SK-N-SH (cell line): ENCODE measurements at regions not wholly inside any gene's neighbourhood (a gene's known extent, or its start where the extent isn't known, plus 50 kb on each side); places are given as distances from the start of the nearest gene placed in this dataset.

Source experiments
- CTCF ChIA-PET: fragments of 300-600, 350-600 bp; formaldehyde crosslinking; extraction: SDS; loops from one replicate; lab custom pipeline; 2021; lab: Yijun Ruan, JAX
- POLR2A ChIA-PET: fragments of 350-600 bp; sonication (Branson Sonifier 250); formaldehyde crosslinking; extraction: SDS; loops from one replicate; lab custom pipeline; 2020; ENCODE audit warnings: antibody characterized with exemption, inconsistent platforms; lab: Yijun Ruan, JAX
- DNase-seq: peaks from one replicate; pipeline ENCODE4 v3.0.0; 2012
- H2AFZ ChIP-seq: fragments of 200-600 bp; sonication (generic); 2 replicates; pipeline ENCODE4 v1.8.1; 2016; ENCODE audit warnings: antibody characterized with exemption, mild to moderate bottlenecking, low read depth
- H3F3A ChIP-seq: fragments of 200-600 bp; sonication (generic); replicated peaks from 2 replicates; pipeline ENCODE3; 2016; ENCODE audit warnings: antibody characterized with exemption, mild to moderate bottlenecking; ENCODE audit not compliant: insufficient read depth
- H3K27ac ChIP-seq, 2 experiments: fragments of 200-500 bp in 1 of 2; fragments of 200-600 bp in 1 of 2; sonication (Bioruptor generic) in 1 of 2; sonication (generic), shearing (Covaris generic) in 1 of 2; 2 replicates each; pipeline versions ENCODE4 v1.5.1 to v1.6.1; 2014 to 2016; ENCODE audit warnings: low read depth in 2 of 2, inconsistent platforms in 1 of 2, low read length in 1 of 2, mild to moderate bottlenecking in 1 of 2, mixed read lengths in 1 of 2
- H3K27me3 ChIP-seq: fragments of 200-600 bp; sonication (generic), shearing (Covaris generic); 2 replicates; pipeline ENCODE4 v1.6.1; 2016; ENCODE audit warnings: mixed run types; ENCODE audit not compliant: insufficient read depth
- H3K36me3 ChIP-seq, 2 experiments: fragments of 200-500 bp in 1 of 2; fragments of 200-600 bp in 1 of 2; sonication (Bioruptor generic) in 1 of 2; sonication (generic) in 1 of 2; replicated peaks in 1 of 2; 2 replicates each; pipeline versions ENCODE3 to v1.5.1; 2014 to 2016; ENCODE audit warnings: low read length in 1 of 2, mild to moderate bottlenecking in 1 of 2; ENCODE audit not compliant: insufficient read depth in 2 of 2, control insufficient read depth in 1 of 2
- H3K4me1 ChIP-seq, 2 experiments: fragments of 200-500 bp in 1 of 2; fragments of 200-600 bp in 1 of 2; sonication (Bioruptor generic) in 1 of 2; sonication (generic), shearing (Covaris generic) in 1 of 2; 2 replicates each; pipeline versions ENCODE4 v1.5.1 to v1.6.1; 2014 to 2016; ENCODE audit warnings: low read depth in 1 of 2, low read length in 1 of 2, mixed run types in 1 of 2; ENCODE audit not compliant: insufficient read depth in 2 of 2, control insufficient read depth in 1 of 2
- H3K4me2 ChIP-seq: fragments of 200-600 bp; sonication (generic), shearing (Covaris generic); 2 replicates; pipeline ENCODE4 v1.6.1; 2017; ENCODE audit warnings: mixed run types
- H3K4me3 ChIP-seq, 2 experiments: fragments of 200-500 bp in 1 of 2; fragments of 200-600 bp in 1 of 2; sonication (Bioruptor generic) in 1 of 2; sonication (generic), shearing (Covaris generic) in 1 of 2; 2 replicates each; pipeline versions ENCODE4 v1.5.1 to v1.8.1; 2014 to 2016; ENCODE audit warnings: low read depth in 2 of 2, inconsistent platforms in 1 of 2, low read length in 1 of 2, mild to moderate bottlenecking in 1 of 2, mixed read lengths in 1 of 2, moderate library complexity in 1 of 2
- H3K79me2 ChIP-seq: fragments of 200-600 bp; sonication (generic); 2 replicates; pipeline ENCODE4 v1.8.1; 2017; ENCODE audit warnings: mild to moderate bottlenecking; ENCODE audit not compliant: insufficient read depth
- H3K9ac ChIP-seq: fragments of 200-600 bp; sonication (generic); 2 replicates; pipeline ENCODE4 v1.6.1; 2017; ENCODE audit warnings: mixed run types
- H3K9me2 ChIP-seq: fragments of 200-600 bp; sonication (generic); 2 replicates; pipeline ENCODE4 v1.6.1; 2017; ENCODE audit warnings: mixed run types
- H3K9me3 ChIP-seq: fragments of 200-600 bp; sonication (generic); 2 replicates; pipeline ENCODE4 v1.6.1; 2017; ENCODE audit warnings: mixed run types, mild to moderate bottlenecking, moderate library complexity
- H4K20me1 ChIP-seq: fragments of 200-600 bp; sonication (generic); 2 replicates; pipeline ENCODE4 v1.6.1; 2017; ENCODE audit warnings: mild to moderate bottlenecking, mixed run types; ENCODE audit not compliant: insufficient read depth
- CHD2 ChIP-seq: fragments of 150-350 bp; IDR thresholded peaks from 2 replicates; pipeline ENCODE4 v1.6.1; 2018; ENCODE audit warnings: low read length; ENCODE audit not compliant: partially characterized antibody
- ELF1 ChIP-seq: IDR thresholded peaks from 2 replicates; pipeline ENCODE4 v1.4.0; 2012
- EZH2phosphoT487 ChIP-seq: fragments of 200-600 bp; sonication (generic); IDR thresholded peaks from 2 replicates; pipeline ENCODE4 v1.6.1; 2017; ENCODE audit warnings: low read depth, mixed run types, mild to moderate bottlenecking, antibody characterized with exemption, moderate library complexity, borderline replicate concordance
- FOSL2 ChIP-seq: IDR thresholded peaks from 2 replicates; pipeline ENCODE4 v1.4.0; 2012; ENCODE audit warnings: low read depth, mild to moderate bottlenecking, moderate library complexity, borderline replicate concordance
- FOXJ3 ChIP-seq: sonication (generic); formaldehyde crosslinking; IDR thresholded peaks from 2 replicates; pipeline ENCODE4 v1.5.1; 2020; ENCODE audit warnings: mild to moderate bottlenecking, missing genetic modification reagents
- FOXM1 ChIP-seq: IDR thresholded peaks from 2 replicates; pipeline ENCODE4 v1.4.0; 2012; ENCODE audit warnings: low read depth, mild to moderate bottlenecking
- GABPA ChIP-seq: IDR thresholded peaks from 2 replicates; pipeline ENCODE4 v1.4.0; 2012; ENCODE audit warnings: low read depth, mild to moderate bottlenecking
- JUND ChIP-seq: IDR thresholded peaks from 2 replicates; pipeline ENCODE4 v1.4.0; 2012
- MEF2A ChIP-seq: IDR thresholded peaks from 2 replicates; pipeline ENCODE4 v1.4.0; 2012; ENCODE audit warnings: low read depth, borderline replicate concordance
- NFIC ChIP-seq: IDR thresholded peaks from 2 replicates; pipeline ENCODE4 v1.4.0; 2012; ENCODE audit warnings: borderline replicate concordance
- NRF1 ChIP-seq: IDR thresholded peaks from 2 replicates; pipeline ENCODE4 v1.6.1; 2012; ENCODE audit warnings: low read depth, mild to moderate bottlenecking, low read length
- POLR2AphosphoS5 ChIP-seq: IDR thresholded peaks from 2 replicates; pipeline ENCODE4 v1.6.1; 2012; ENCODE audit warnings: low read depth, low read length
- SMC3 ChIP-seq: IDR thresholded peaks from 2 replicates; pipeline ENCODE4 v1.6.1; 2012; ENCODE audit warnings: low read depth, low read length, improper control_type of control experiment
- TAF1 ChIP-seq: IDR thresholded peaks from 2 replicates; pipeline ENCODE4 v1.6.1; 2012; ENCODE audit warnings: low read depth, mild to moderate bottlenecking, low read length, moderate library complexity, borderline replicate concordance
- TEAD4 ChIP-seq: IDR thresholded peaks from 2 replicates; pipeline ENCODE4 v1.4.0; 2012; ENCODE audit warnings: mild to moderate bottlenecking, borderline replicate concordance; ENCODE audit not compliant: insufficient read depth
- USF1 ChIP-seq: IDR thresholded peaks from 2 replicates; pipeline ENCODE4 v1.4.0; 2012; ENCODE audit warnings: low read depth, borderline replicate concordance
- YY1 ChIP-seq: IDR thresholded peaks from 2 replicates; pipeline ENCODE4 v1.4.0; 2012; ENCODE audit warnings: low read depth, mild to moderate bottlenecking
- ZBTB33 ChIP-seq: IDR thresholded peaks from 2 replicates; pipeline ENCODE4 v1.4.0; 2012; ENCODE audit warnings: low read depth, borderline replicate concordance
- TF ChIP-seq, protein P1 (sequence below): IDR thresholded peaks from 2 replicates; pipeline ENCODE4 v1.6.1; 2012; ENCODE audit warnings: mild to moderate bottlenecking, low read depth, low read length, moderate library complexity

- Histone ChIP-seq H3K27ac (no peak overlapping the region), H3K9me2 (no peaks in the 10 kb centered on the region), H3K36me3 (no peaks in the 10 kb centered on the region), H3K4me1 (no peaks in the 10 kb centered on the region), H3K4me2 (no peak overlapping the region), H3K4me3 (no peak overlapping the region), H3K9me3 (no peaks in the 10 kb centered on the region), H3K27me3 (no peaks in the 10 kb centered on the region), H3K79me2 (no peaks in the 10 kb centered on the region), H3K9ac (no peak overlapping the region), H4K20me1 (no peaks in the 10 kb centered on the region), H2AFZ (no peak overlapping the region), H3F3A (no peaks in the 10 kb centered on the region)
- TF ChIP-seq ELF1: no peak
- no peak for TF ChIP-seq EZH2phosphoT487
- DNase-seq: no peak
- CTCF ChIA-PET: no interaction called here
- POLR2A ChIA-PET: no interaction called here
Observed at GRCh38 chr11:27847496-27847895, 147.2 kb upstream of the BDNF start.

DNA sequence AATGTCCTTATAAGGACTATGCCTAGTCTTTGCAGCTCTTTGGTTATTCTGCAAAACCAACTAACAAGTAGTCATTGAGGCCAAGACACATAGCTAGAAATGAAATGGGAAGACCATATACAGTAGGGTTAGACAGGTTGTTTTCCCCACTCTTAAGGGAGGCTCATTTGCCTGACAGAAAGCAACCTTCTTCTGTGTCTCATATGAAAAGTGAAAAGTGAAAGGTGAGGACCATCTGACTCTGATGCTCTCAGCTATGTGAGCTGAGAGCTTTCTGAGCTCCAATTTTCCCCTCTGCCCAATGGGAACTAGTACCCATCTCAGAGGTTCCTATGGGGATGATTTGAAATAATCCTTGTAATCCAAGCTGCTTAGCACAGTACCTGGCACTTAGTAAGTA is 142.0 kb upstream of the BDNF start:
- no peaks in the 10 kb centered on the region for H3K9me3 ChIP-seq
- CTCF ChIA-PET: no interaction called here
- POLR2A ChIA-PET: no interaction called here
- no peaks in the 10 kb centered on the region for H3K4me1 ChIP-seq
- no peaks in the 10 kb centered on the region for H4K20me1 ChIP-seq
- no peaks in the 10 kb centered on the region for H3K9me2 ChIP-seq
- H3K4me3 ChIP-seq: no peak overlapping the region
- H3K4me2 ChIP-seq: no peak overlapping the region
- no peak for DNase-seq
- no peaks in the 10 kb centered on the region for H3K27me3 ChIP-seq
- H3K27ac ChIP-seq: no peak overlapping the region
- no peaks in the 10 kb centered on the region for H3F3A ChIP-seq
- TF ChIP-seq SMC3 (no peak), CHD2 (no peak), NRF1 (no peak), FOXM1 (no peak)
- TF ChIP-seq, all 33 proteins: peak for 0
- Histone ChIP-seq H3K36me3 (no peaks in the 10 kb centered on the region), H3K9ac (no peak overlapping the region), H3K79me2 (no peaks in the 10 kb centered on the region), H2AFZ (no peak overlapping the region)

GRCh38 chr11:27841023-27841422 is 140.8 kb upstream of the BDNF start:
- H2AFZ ChIP-seq: no peak overlapping the region
- no peaks in the 10 kb centered on the region for H4K20me1 ChIP-seq
- H3K79me2 ChIP-seq: no peaks in the 10 kb centered on the region
- no peaks in the 10 kb centered on the region for H3K9me3 ChIP-seq
- no peak overlapping the region for H3K27ac ChIP-seq
- no peaks in the 10 kb centered on the region for H3K9me2 ChIP-seq
- H3K27me3 ChIP-seq: no peaks in the 10 kb centered on the region
- H3K9ac ChIP-seq: no peak overlapping the region
- no peaks in the 10 kb centered on the region for H3K36me3 ChIP-seq
- H3K4me1 ChIP-seq: no peaks in the 10 kb centered on the region
- H3F3A ChIP-seq: no peaks in the 10 kb centered on the region
- H3K4me2 ChIP-seq: no peak overlapping the region
- POLR2A ChIA-PET: no interaction called here
- H3K4me3 ChIP-seq: no peak overlapping the region
- CTCF ChIA-PET: interaction anchor here (2.2 kb wide), 1 partner anchor 689 kb away, joined by 14 read pairs; no protein-coding TSS in a partner anchor
- no peak for DNase-seq
- TF ChIP-seq MEF2A (no peak), FOXJ3 (CRISPR knock-in tag) (no peak), GABPA (no peak), JUND (no peak), ZBTB33 (no peak), POLR2AphosphoS5 (no peak), TEAD4 (no peak), NFIC (no peak), TAF1 (no peak), YY1 (no peak), FOSL2 (no peak), USF1 (no peak)
- TF ChIP-seq, protein P1, sequence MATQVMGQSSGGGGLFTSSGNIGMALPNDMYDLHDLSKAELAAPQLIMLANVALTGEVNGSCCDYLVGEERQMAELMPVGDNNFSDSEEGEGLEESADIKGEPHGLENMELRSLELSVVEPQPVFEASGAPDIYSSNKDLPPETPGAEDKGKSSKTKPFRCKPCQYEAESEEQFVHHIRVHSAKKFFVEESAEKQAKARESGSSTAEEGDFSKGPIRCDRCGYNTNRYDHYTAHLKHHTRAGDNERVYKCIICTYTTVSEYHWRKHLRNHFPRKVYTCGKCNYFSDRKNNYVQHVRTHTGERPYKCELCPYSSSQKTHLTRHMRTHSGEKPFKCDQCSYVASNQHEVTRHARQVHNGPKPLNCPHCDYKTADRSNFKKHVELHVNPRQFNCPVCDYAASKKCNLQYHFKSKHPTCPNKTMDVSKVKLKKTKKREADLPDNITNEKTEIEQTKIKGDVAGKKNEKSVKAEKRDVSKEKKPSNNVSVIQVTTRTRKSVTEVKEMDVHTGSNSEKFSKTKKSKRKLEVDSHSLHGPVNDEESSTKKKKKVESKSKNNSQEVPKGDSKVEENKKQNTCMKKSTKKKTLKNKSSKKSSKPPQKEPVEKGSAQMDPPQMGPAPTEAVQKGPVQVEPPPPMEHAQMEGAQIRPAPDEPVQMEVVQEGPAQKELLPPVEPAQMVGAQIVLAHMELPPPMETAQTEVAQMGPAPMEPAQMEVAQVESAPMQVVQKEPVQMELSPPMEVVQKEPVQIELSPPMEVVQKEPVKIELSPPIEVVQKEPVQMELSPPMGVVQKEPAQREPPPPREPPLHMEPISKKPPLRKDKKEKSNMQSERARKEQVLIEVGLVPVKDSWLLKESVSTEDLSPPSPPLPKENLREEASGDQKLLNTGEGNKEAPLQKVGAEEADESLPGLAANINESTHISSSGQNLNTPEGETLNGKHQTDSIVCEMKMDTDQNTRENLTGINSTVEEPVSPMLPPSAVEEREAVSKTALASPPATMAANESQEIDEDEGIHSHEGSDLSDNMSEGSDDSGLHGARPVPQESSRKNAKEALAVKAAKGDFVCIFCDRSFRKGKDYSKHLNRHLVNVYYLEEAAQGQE: no peak
